Esophagus muscularis mucosa (tissue), 3 donors: ENCODE measurements at regions not wholly inside any gene's neighbourhood (a gene's known extent, or its start where the extent isn't known, plus 50 kb on each side); places are given as distances from the start of the nearest gene placed in this dataset.

ENCODE experiments used
- POLR2A ChIP-seq: fragments of 450-650 bp; IDR thresholded peaks from one replicate; pipeline ENCODE4 v1.6.1; 2017; ENCODE audit warnings: antibody characterized with exemption, moderate library complexity, mild to moderate bottlenecking, low read depth
- TF ChIP-seq, protein P1 (sequence below), 3 experiments: fragments of 200-600 bp in 2 of 3; fragments of 450-650 bp in 1 of 3; sonication (generic) in 2 of 3; IDR thresholded peaks; one replicate each; pipeline ENCODE4 v1.5.1; 2017 to 2019; ENCODE audit warnings: antibody characterized with exemption in 3 of 3, mild to moderate bottlenecking in 2 of 3, moderate library complexity in 1 of 3

- TF ChIP-seq, protein P1, sequence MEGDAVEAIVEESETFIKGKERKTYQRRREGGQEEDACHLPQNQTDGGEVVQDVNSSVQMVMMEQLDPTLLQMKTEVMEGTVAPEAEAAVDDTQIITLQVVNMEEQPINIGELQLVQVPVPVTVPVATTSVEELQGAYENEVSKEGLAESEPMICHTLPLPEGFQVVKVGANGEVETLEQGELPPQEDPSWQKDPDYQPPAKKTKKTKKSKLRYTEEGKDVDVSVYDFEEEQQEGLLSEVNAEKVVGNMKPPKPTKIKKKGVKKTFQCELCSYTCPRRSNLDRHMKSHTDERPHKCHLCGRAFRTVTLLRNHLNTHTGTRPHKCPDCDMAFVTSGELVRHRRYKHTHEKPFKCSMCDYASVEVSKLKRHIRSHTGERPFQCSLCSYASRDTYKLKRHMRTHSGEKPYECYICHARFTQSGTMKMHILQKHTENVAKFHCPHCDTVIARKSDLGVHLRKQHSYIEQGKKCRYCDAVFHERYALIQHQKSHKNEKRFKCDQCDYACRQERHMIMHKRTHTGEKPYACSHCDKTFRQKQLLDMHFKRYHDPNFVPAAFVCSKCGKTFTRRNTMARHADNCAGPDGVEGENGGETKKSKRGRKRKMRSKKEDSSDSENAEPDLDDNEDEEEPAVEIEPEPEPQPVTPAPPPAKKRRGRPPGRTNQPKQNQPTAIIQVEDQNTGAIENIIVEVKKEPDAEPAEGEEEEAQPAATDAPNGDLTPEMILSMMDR (IDR thresholded peaks at IDR 0.05) = no peak
- TF ChIP-seq POLR2A = no peak
Observed at GRCh38 chr6:91580635-91581034, 993.8 kb upstream of the MAP3K7 start.
